H9 (cell line): ENCODE measurements at regions not wholly inside any gene's neighbourhood (a gene's known extent, or its start where the extent isn't known, plus 50 kb on each side); places are given as distances from the start of the nearest gene placed in this dataset.

Source experiments
- DNase-seq: peaks from one replicate; pipeline ENCODE4 v3.0.0-alpha.2; 2017
- H2AFZ ChIP-seq: one replicate; pipeline ENCODE4 v1.6.1; 2013; ENCODE audit warnings: mild to moderate bottlenecking, low read length, control low read depth, moderate library complexity
- H2AK5ac ChIP-seq: 2 replicates; pipeline ENCODE4 v1.6.1; 2013; ENCODE audit warnings: low read length, control low read depth, mixed read lengths; ENCODE audit not compliant: insufficient read length
- H2BK120ac ChIP-seq: one replicate; pipeline ENCODE4 v1.6.1; 2013; ENCODE audit warnings: low read depth, mild to moderate bottlenecking, low read length, control low read depth, inconsistent platforms; ENCODE audit not compliant: poor library complexity, severe bottlenecking
- H2BK12ac ChIP-seq: 2 replicates; pipeline ENCODE4 v1.6.1; 2013; ENCODE audit warnings: low read length, control low read depth, mixed read lengths, low read depth; ENCODE audit not compliant: insufficient read length
- H2BK15ac ChIP-seq: 2 replicates; pipeline ENCODE4 v1.6.1; 2013; ENCODE audit warnings: low read depth, low read length, control low read depth
- H2BK20ac ChIP-seq: one replicate; pipeline ENCODE4 v1.6.1; 2013; ENCODE audit warnings: low read depth, mild to moderate bottlenecking, low read length, control low read depth, inconsistent platforms; ENCODE audit not compliant: poor library complexity, severe bottlenecking
- H2BK5ac ChIP-seq: 2 replicates; pipeline ENCODE4 v1.6.1; 2013; ENCODE audit warnings: low read length, control low read depth, mixed read lengths; ENCODE audit not compliant: insufficient read length
- H3K14ac ChIP-seq: 2 replicates; pipeline ENCODE4 v1.6.1; 2013; ENCODE audit warnings: low read length, control low read depth; ENCODE audit not compliant: insufficient read depth
- H3K18ac ChIP-seq: 2 replicates; pipeline ENCODE4 v1.6.1; 2013; ENCODE audit warnings: low read depth, mild to moderate bottlenecking, mixed read lengths, low read length, control low read depth; ENCODE audit not compliant: insufficient read length
- H3K23ac ChIP-seq: 2 replicates; pipeline ENCODE4 v1.6.1; 2013; ENCODE audit warnings: low read length, control low read depth, mixed read lengths, low read depth; ENCODE audit not compliant: insufficient read length
- H3K23me2 ChIP-seq: 2 replicates; pipeline ENCODE4 v1.6.1; 2013; ENCODE audit warnings: low read depth, mild to moderate bottlenecking, mixed read lengths, low read length, control low read depth; ENCODE audit not compliant: insufficient read length, poor library complexity, severe bottlenecking
- H3K27ac ChIP-seq: 2 replicates; pipeline ENCODE4 v1.5.1; 2013; ENCODE audit warnings: low read length, control low read depth, mixed read lengths, low read depth; ENCODE audit not compliant: insufficient read length
- H3K27me3 ChIP-seq: 2 replicates; pipeline ENCODE4 v1.6.1; 2013; ENCODE audit warnings: low read length, control low read depth, inconsistent platforms; ENCODE audit not compliant: insufficient read depth
- H3K4ac ChIP-seq: 2 replicates; pipeline ENCODE4 v1.6.1; 2013; ENCODE audit warnings: low read depth, mild to moderate bottlenecking, control low read depth, inconsistent platforms, low read length, moderate library complexity
- H3K4me1 ChIP-seq: 2 replicates; pipeline ENCODE4 v1.6.1; 2013; ENCODE audit warnings: low read length, control low read depth, inconsistent platforms; ENCODE audit not compliant: insufficient read depth
- H3K4me2 ChIP-seq: 2 replicates; pipeline ENCODE4 v1.6.1; 2013; ENCODE audit warnings: low read length, control low read depth, mixed read lengths; ENCODE audit not compliant: insufficient read length, insufficient read depth
- H3K56ac ChIP-seq: 2 replicates; pipeline ENCODE4 v1.6.1; 2013; ENCODE audit warnings: low read depth, mild to moderate bottlenecking, mixed read lengths, low read length, control low read depth; ENCODE audit not compliant: insufficient read length
- H3K79me1 ChIP-seq: 2 replicates; pipeline ENCODE4 v1.6.1; 2013; ENCODE audit warnings: low read depth, mild to moderate bottlenecking, moderate library complexity, low read length, control low read depth, inconsistent platforms; ENCODE audit not compliant: insufficient read depth, poor library complexity, severe bottlenecking
- H3K79me2 ChIP-seq: 2 replicates; pipeline ENCODE4 v1.6.1; 2013; ENCODE audit warnings: low read length, control low read depth, inconsistent platforms; ENCODE audit not compliant: insufficient read depth
- H3K9ac ChIP-seq: 2 replicates; pipeline ENCODE4 v1.6.1; 2013; ENCODE audit warnings: low read length, control low read depth, mixed read lengths; ENCODE audit not compliant: insufficient read length; ENCODE audit errors: extremely low read depth
- H3K9me3 ChIP-seq: one replicate; pipeline ENCODE4 v1.6.1; 2013; ENCODE audit warnings: low read depth, low read length, inconsistent platforms; ENCODE audit not compliant: control insufficient read depth
- H3T11ph ChIP-seq: one replicate; pipeline ENCODE4 v1.6.1; 2013; ENCODE audit warnings: mild to moderate bottlenecking, low read length, control low read depth, inconsistent platforms
- H4K20me1 ChIP-seq: one replicate; pipeline ENCODE4 v1.6.1; 2013; ENCODE audit not compliant: control insufficient read depth, insufficient read length, insufficient read depth
- H4K5ac ChIP-seq: 2 replicates; pipeline ENCODE4 v1.6.1; 2013; ENCODE audit warnings: low read depth, mild to moderate bottlenecking, mixed read lengths, low read length, control low read depth; ENCODE audit not compliant: insufficient read length
- H4K8ac ChIP-seq: replicated peaks from 2 replicates; pipeline ENCODE4 v1.6.1; 2013; ENCODE audit warnings: low read length, control low read depth, mixed read lengths, low read depth; ENCODE audit not compliant: insufficient read length
- H4K91ac ChIP-seq: 2 replicates; pipeline ENCODE4 v1.6.1; 2013; ENCODE audit warnings: low read depth, mild to moderate bottlenecking, moderate library complexity, mixed read lengths, low read length, control low read depth; ENCODE audit not compliant: insufficient read length
- H3K27ac Mint-ChIP-seq, 3 experiments: 2 replicates in 2 of 3; 3 replicates in 1 of 3; pipeline ENCODE4 v1.8.0; 2020 to 2021; ENCODE audit warnings: mixed read lengths in 3 of 3, mild to moderate bottlenecking in 1 of 3, moderate library complexity in 1 of 3
- H3K27me3 Mint-ChIP-seq: 2 replicates; pipeline ENCODE4 v1.8.0; 2021; ENCODE audit warnings: low read depth, mild to moderate bottlenecking, moderate library complexity, mixed read lengths
- H3K36me3 Mint-ChIP-seq, 3 experiments: 2 replicates in 2 of 3; 3 replicates in 1 of 3; pipeline ENCODE4 v1.8.0; 2020 to 2021; ENCODE audit warnings: low read depth in 3 of 3, mixed read lengths in 3 of 3; ENCODE audit not compliant: insufficient read depth in 1 of 3
- H3K4me1 Mint-ChIP-seq, 2 experiments: 2 replicates each; pipeline ENCODE4 v1.8.0; 2020; ENCODE audit warnings: mixed read lengths in 2 of 2
- H3K4me3 Mint-ChIP-seq, 2 experiments: 2 replicates in 1 of 2; 3 replicates in 1 of 2; pipeline ENCODE4 v1.8.0; 2020 to 2021; ENCODE audit warnings: mild to moderate bottlenecking in 2 of 2, mixed read lengths in 2 of 2, moderate library complexity in 1 of 2
- H3K9me3 Mint-ChIP-seq, 2 experiments: 2 replicates in 1 of 2; 3 replicates in 1 of 2; pipeline ENCODE4 v1.8.0; 2020; ENCODE audit warnings: mild to moderate bottlenecking in 2 of 2, mixed read lengths in 2 of 2, moderate library complexity in 1 of 2
- CTCF ChIP-seq: fragments of 200-600 bp; sonication (generic); conservative IDR thresholded peaks from 3 replicates; pipeline ENCODE4 v1.8.0; 2021; ENCODE audit warnings: antibody characterized with exemption, mild to moderate bottlenecking
- WGBS: extraction: QIAGEN DNeasy Blood & Tissue Kit; methylation state at CpG from one replicate; pipeline ENCODE4 v1.1.7; 2013; ENCODE audit warnings: missing lambda C conversion rate, low lambda C conversion rate, mixed read lengths; ENCODE audit not compliant: insufficient read length; ENCODE audit errors: extremely low coverage; 5-methylcytosine and 5-hydroxymethylcytosine counted together

GRCh38 chr18:67665266-67665665 is 148.7 kb upstream of the DSEL start:
- Mint-ChIP-seq H3K27me3 (no peaks in the 10 kb centered on the region; the same call in 1 of the 2 replicates), H3K4me1 (peaks cover 11 to 12% of the 10 kb centered on the region in 2 experiments; a peak in 3 of 4 replicates), H3K4me3 (no peak overlapping the region), H3K36me3 (no peaks in the 10 kb centered on the region), H3K27ac (peak overlapping the region in 1 of 3 experiments; percentile 35; a peak in 1 of 7 replicates), H3K9me3 (no peaks in the 10 kb centered on the region)
- no peak overlapping the region for H3T11ph ChIP-seq
- H4K20me1 ChIP-seq: no peaks in the 10 kb centered on the region
- no peak overlapping the region for H2BK15ac ChIP-seq
- no peak for TF ChIP-seq CTCF
- H3K79me1 ChIP-seq: no peaks in the 10 kb centered on the region
- H3K14ac ChIP-seq: no peak overlapping the region
- no peaks in the 10 kb centered on the region for H3K79me2 ChIP-seq
- H3K27ac ChIP-seq: no peak overlapping the region
- H4K5ac ChIP-seq: no peak overlapping the region
- H3K56ac ChIP-seq: no peak overlapping the region
- no peak overlapping the region for H4K8ac ChIP-seq
- no peak overlapping the region for H2AFZ ChIP-seq
- no peak overlapping the region for H3K4me2 ChIP-seq
- no peak for DNase-seq
- no peak overlapping the region for H2BK12ac ChIP-seq
- H3K18ac ChIP-seq: no peak overlapping the region
- H3K4me1 ChIP-seq: 0 out of 2 replicates have a peak, but pooled peaks cover 3% of the 10 kb centered on the region
- H2AK5ac ChIP-seq: no peak overlapping the region
- no peaks in the 10 kb centered on the region for H3K27me3 ChIP-seq
- no peak overlapping the region for H2BK120ac ChIP-seq
- H3K23ac ChIP-seq: no peak overlapping the region
- no peaks in the 10 kb centered on the region for H3K23me2 ChIP-seq
- no CpG with 5 or more reads among the region's 4 CpGs for WGBS
- no peaks in the 10 kb centered on the region for H3K9me3 ChIP-seq
- no peak overlapping the region for H2BK20ac ChIP-seq
- no peak overlapping the region for H4K91ac ChIP-seq
- H3K4ac ChIP-seq: no peak overlapping the region
- H3K9ac ChIP-seq: no peak overlapping the region
- no peak overlapping the region for H2BK5ac ChIP-seq
